Esophagus muscularis mucosa (tissue), 4 donors: ENCODE measurements at regions not wholly inside any gene's neighbourhood (a gene's known extent, or its start where the extent isn't known, plus 50 kb on each side); places are given as distances from the start of the nearest gene placed in this dataset.
A peak's percentile ranks its signal among the peaks of the same experiment; 100 is the strongest.

Experiments
- DNase-seq: peaks from one replicate; pipeline ENCODE4 v3.0.0-alpha.2; 2017; ENCODE audit errors: extremely low spot score
- H3K27ac ChIP-seq, 4 donors: fragments of 200-600 bp; sonication (generic); replicated peaks in 1 of 4; 1 replicate in 3 of 4; 2 replicates in 1 of 4; pipeline ENCODE4 v1.5.1; 2016 to 2019; ENCODE audit warnings: mild to moderate bottlenecking in 1 of 4
- H3K27me3 ChIP-seq, 4 donors: fragments of 200-600 bp; sonication (generic); one replicate each; pipeline versions ENCODE4 v1.5.1 to v1.6.0; 2016 to 2019
- H3K36me3 ChIP-seq, 4 donors: fragments of 200-600 bp; sonication (generic); one replicate each; pipeline ENCODE4 v1.5.1; 2016 to 2019
- H3K4me1 ChIP-seq, 4 donors: fragments of 200-600 bp; sonication (generic); one replicate each; pipeline ENCODE4 v1.5.1; 2016 to 2019
- H3K4me3 ChIP-seq, 4 donors: fragments of 200-600 bp; sonication (generic); 1 replicate in 2 of 4; 2 replicates in 2 of 4; pipeline ENCODE4 v1.5.1; 2016 to 2019; ENCODE audit warnings: mild to moderate bottlenecking in 4 of 4, moderate library complexity in 1 of 4
- H3K9me3 ChIP-seq, 4 donors: fragments of 200-600 bp; sonication (generic); 1 replicate in 3 of 4; 2 replicates in 1 of 4; pipeline ENCODE4 v1.5.1; 2016 to 2019
- EP300 ChIP-seq: sonication (generic); formaldehyde crosslinking; IDR thresholded peaks from one replicate; pipeline ENCODE4 v1.6.1; 2017; ENCODE audit warnings: antibody characterized with exemption
- POLR2A ChIP-seq: fragments of 450-650 bp; IDR thresholded peaks from one replicate; pipeline ENCODE4 v1.6.1; 2017; ENCODE audit warnings: antibody characterized with exemption, moderate library complexity, mild to moderate bottlenecking, low read depth
- POLR2AphosphoS5 ChIP-seq, 2 donors: sonication (generic); formaldehyde crosslinking; IDR thresholded peaks; one replicate each; pipeline ENCODE4 v1.6.1; 2017; ENCODE audit warnings: antibody characterized with exemption in 2 of 2
- WGBS: methylation state at CpG from one replicate; pipeline ENCODE4 v1.1.5; 2018; 5-methylcytosine and 5-hydroxymethylcytosine counted together
- intact Hi-C: fragments of 100-400 bp; cut with DNase I; formaldehyde crosslinking; loops from one replicate; pipeline ENCODE4 v1.15.1; 2023
- TF ChIP-seq, protein P1 (sequence below), 3 experiments: fragments of 200-600 bp in 2 of 3; fragments of 450-650 bp in 1 of 3; sonication (generic) in 2 of 3; IDR thresholded peaks; one replicate each; pipeline ENCODE4 v1.5.1; 2017 to 2019; ENCODE audit warnings: antibody characterized with exemption in 3 of 3, mild to moderate bottlenecking in 2 of 3, moderate library complexity in 1 of 3

- Histone ChIP-seq H3K4me1 (no peaks in the 10 kb centered on the region), H3K36me3 (no peaks in the 10 kb centered on the region), H3K27me3 (no peaks in the 10 kb centered on the region), H3K27ac (no peak overlapping the region), H3K9me3 (no peaks in the 10 kb centered on the region), H3K4me3 (no peak overlapping the region)
- 93% methylated on average over 3 of the region's 3 CpGs for WGBS
- DNase-seq = no peak
- TF ChIP-seq, protein P1, sequence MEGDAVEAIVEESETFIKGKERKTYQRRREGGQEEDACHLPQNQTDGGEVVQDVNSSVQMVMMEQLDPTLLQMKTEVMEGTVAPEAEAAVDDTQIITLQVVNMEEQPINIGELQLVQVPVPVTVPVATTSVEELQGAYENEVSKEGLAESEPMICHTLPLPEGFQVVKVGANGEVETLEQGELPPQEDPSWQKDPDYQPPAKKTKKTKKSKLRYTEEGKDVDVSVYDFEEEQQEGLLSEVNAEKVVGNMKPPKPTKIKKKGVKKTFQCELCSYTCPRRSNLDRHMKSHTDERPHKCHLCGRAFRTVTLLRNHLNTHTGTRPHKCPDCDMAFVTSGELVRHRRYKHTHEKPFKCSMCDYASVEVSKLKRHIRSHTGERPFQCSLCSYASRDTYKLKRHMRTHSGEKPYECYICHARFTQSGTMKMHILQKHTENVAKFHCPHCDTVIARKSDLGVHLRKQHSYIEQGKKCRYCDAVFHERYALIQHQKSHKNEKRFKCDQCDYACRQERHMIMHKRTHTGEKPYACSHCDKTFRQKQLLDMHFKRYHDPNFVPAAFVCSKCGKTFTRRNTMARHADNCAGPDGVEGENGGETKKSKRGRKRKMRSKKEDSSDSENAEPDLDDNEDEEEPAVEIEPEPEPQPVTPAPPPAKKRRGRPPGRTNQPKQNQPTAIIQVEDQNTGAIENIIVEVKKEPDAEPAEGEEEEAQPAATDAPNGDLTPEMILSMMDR (IDR thresholded peaks at IDR 0.05) = no peak
- TF ChIP-seq POLR2AphosphoS5 (IDR thresholded peaks at IDR 0.05) (no peak), EP300 (no peak), POLR2A (no peak)
- intact Hi-C loops = no loop called here
These were observed 60.8 kb upstream of the IVNS1ABP start for GRCh38 chr1:185377831-185378230.

GRCh38 chr1:185376840-185377635, 60.0 kb upstream of the IVNS1ABP start:
- intact Hi-C loops = no loop called here
- H3K36me3 ChIP-seq = no peaks in the 10 kb centered on the region
- 62% methylated on average over 7 of the region's 7 CpGs for WGBS
- no peak for DNase-seq
- H3K4me3 ChIP-seq = no peak overlapping the region
- no peaks in the 10 kb centered on the region for H3K9me3 ChIP-seq
- H3K27ac ChIP-seq = peak overlapping the region in 1 of 4 donors; percentile 23
- no peak for TF ChIP-seq EP300
- no peak for TF ChIP-seq POLR2A
- no peaks in the 10 kb centered on the region for H3K4me1 ChIP-seq
- no peaks in the 10 kb centered on the region for H3K27me3 ChIP-seq

GRCh38 chr1:185376288-185376687, 59.2 kb upstream of the IVNS1ABP start:
- no peak overlapping the region for H3K27ac ChIP-seq

GRCh38 chr1:185375583-185375982, 58.5 kb upstream of the IVNS1ABP start:
- Histone ChIP-seq H3K4me1 (no peaks in the 10 kb centered on the region), H3K27ac (peak overlapping the region in 1 of 4 donors; percentile 29), H3K27me3 (no peaks in the 10 kb centered on the region), H3K9me3 (no peaks in the 10 kb centered on the region), H3K36me3 (no peaks in the 10 kb centered on the region), H3K4me3 (no peak overlapping the region)
- no peak for DNase-seq
- intact Hi-C loops = no loop called here
- 83% methylated on average over 6 of the region's 6 CpGs for WGBS
- TF ChIP-seq POLR2AphosphoS5 (IDR thresholded peaks at IDR 0.05) = peak; percentile 12 to 16
- TF ChIP-seq, protein P1 (IDR thresholded peaks at IDR 0.05) = no peak
- no peak for TF ChIP-seq POLR2A

More at GRCh38 chr1:185376288-185376687, 59.2 kb upstream of the IVNS1ABP start:
- Histone ChIP-seq H3K9me3 (no peaks in the 10 kb centered on the region), H3K4me1 (no peaks in the 10 kb centered on the region), H3K4me3 (no peak overlapping the region), H3K36me3 (no peaks in the 10 kb centered on the region), H3K27me3 (no peaks in the 10 kb centered on the region)
- TF ChIP-seq POLR2A = no peak
- no peak for TF ChIP-seq EP300
- TF ChIP-seq, protein P1 (IDR thresholded peaks at IDR 0.05) = no peak
- no peak for TF ChIP-seq POLR2AphosphoS5 (IDR thresholded peaks at IDR 0.05)
- 66% methylated on average over 2 of the region's 2 CpGs for WGBS
- intact Hi-C loops = no loop called here
- no peak for DNase-seq

DNA sequence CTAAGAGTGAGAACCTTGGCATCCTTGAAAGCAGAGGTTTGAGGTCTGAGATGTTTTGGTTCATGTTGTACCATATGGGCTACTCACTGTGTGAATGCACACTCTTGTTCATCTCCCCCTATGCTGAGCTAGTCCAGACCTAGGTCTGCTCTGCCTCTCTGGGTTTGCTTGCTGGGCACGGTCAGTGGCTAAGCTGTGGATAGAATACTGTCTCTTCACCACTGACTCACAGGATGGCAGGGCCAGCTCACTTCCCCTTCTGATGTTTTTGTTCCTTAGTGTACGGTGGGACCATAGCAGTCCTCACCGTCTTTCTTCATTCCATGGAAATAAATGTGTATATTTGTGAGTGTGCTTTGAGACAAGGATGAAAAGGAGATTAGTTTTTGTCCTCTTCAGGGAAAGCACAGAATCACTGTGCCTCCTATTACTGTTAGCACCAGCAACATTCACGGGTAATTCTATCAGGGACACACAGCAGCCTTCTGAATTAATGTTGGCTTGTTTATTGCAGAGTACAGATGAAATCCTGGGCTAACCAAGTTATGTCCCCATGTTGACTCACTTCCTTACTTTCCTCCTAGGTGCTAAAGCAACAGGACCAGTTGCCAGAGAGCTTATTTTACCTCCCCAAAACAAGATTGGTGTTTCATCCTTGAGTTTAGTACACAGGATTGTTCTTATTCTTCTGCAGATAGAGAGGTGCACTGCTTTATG, 56.9 kb upstream of the IVNS1ABP start:
- TF ChIP-seq EP300 (no peak), POLR2AphosphoS5 (IDR thresholded peaks at IDR 0.05) (no peak), POLR2A (no peak)
- TF ChIP-seq, protein P1 (IDR thresholded peaks at IDR 0.05) = no peak
- H3K4me1 ChIP-seq = no peaks in the 10 kb centered on the region
- H3K9me3 ChIP-seq = no peaks in the 10 kb centered on the region
- intact Hi-C loops = no loop called here
- no peak for DNase-seq
- H3K27ac ChIP-seq = no peak overlapping the region
- H3K4me3 ChIP-seq = no peak overlapping the region
- H3K36me3 ChIP-seq = no peaks in the 10 kb centered on the region
- H3K27me3 ChIP-seq = no peaks in the 10 kb centered on the region
- 70% methylated on average over 4 of the region's 4 CpGs for WGBS
